GM13977 (cell line): ENCODE measurements at regions not wholly inside any gene's neighbourhood (a gene's known extent, or its start where the extent isn't known, plus 50 kb on each side); places are given as distances from the start of the nearest gene placed in this dataset.

Experiments
- DNase-seq: peaks from one replicate; pipeline ENCODE4 v3.0.0; 2012; ENCODE audit warnings: low spot score
- CTCF ChIP-seq: IDR thresholded peaks from 2 replicates; pipeline ENCODE4 v1.5.1; 2012; ENCODE audit warnings: mild to moderate bottlenecking, control low read depth; ENCODE audit not compliant: insufficient read depth; ENCODE audit errors: extremely low read depth, missing control alignments
- in situ Hi-C: fragments of 300-500 bp; cut with MboI; formaldehyde crosslinking; loops from one replicate; pipeline ENCODE4 v1.12.0; 2022; ENCODE audit warnings: low sequenced_read_pairs, low pct_unique_long_range_greater_than_20kb, mixed read lengths, inconsistent platforms; ENCODE audit not compliant: unreplicated experiment

- no peak for DNase-seq
- no peak for TF ChIP-seq CTCF
- in situ Hi-C loops: no loop called here
Measured at GRCh38 chr6:164042212-164042611, 627.7 kb downstream of the QKI start.

GRCh38 chr6:164040994-164041393 lies 626.5 kb downstream of the QKI start:
- DNase-seq: no peak
- in situ Hi-C loops: no loop called here
- TF ChIP-seq CTCF: no peak

- TF ChIP-seq CTCF: no peak
- DNase-seq: no peak
- in situ Hi-C loops: no loop called here
Measured at GRCh38 chr6:164039954-164040375, 625.4 kb downstream of the QKI start.

GRCh38 chr6:164037171-164037870 lies 622.8 kb downstream of the QKI start:
- TF ChIP-seq CTCF: no peak
- in situ Hi-C loops: no loop called here
- DNase-seq: no peak

- in situ Hi-C loops: no loop called here
- no peak for DNase-seq
- no peak for TF ChIP-seq CTCF
Measured at GRCh38 chr6:164035900-164036485, 621.5 kb downstream of the QKI start.

- no peak for TF ChIP-seq CTCF
- no peak for DNase-seq
- in situ Hi-C loops: no loop called here
Measured at GRCh38 chr6:164034602-164035140, 620.2 kb downstream of the QKI start.
